Mammary epithelial cell (primary cell): ENCODE measurements at regions not wholly inside any gene's neighbourhood (a gene's known extent, or its start where the extent isn't known, plus 50 kb on each side); places are given as distances from the start of the nearest gene placed in this dataset.

Experiments used
- CTCF ChIP-seq, 2 donors: IDR thresholded peaks in 1 of 2; conservative IDR thresholded peaks in 1 of 2; 2 replicates each; pipeline ENCODE4 v1.5.1; 2011 to 2012; ENCODE audit warnings: inconsistent platforms in 2 of 2, low read length in 2 of 2, mild to moderate bottlenecking in 2 of 2, control low read depth in 1 of 2, low read depth in 1 of 2; ENCODE audit not compliant: insufficient read depth in 1 of 2; ENCODE audit errors: extremely low read depth in 1 of 2
- EZH2 ChIP-seq: IDR thresholded peaks from 2 replicates; pipeline ENCODE4 v1.6.1; 2012; ENCODE audit warnings: low read length, inconsistent platforms, borderline replicate concordance

DNA sequence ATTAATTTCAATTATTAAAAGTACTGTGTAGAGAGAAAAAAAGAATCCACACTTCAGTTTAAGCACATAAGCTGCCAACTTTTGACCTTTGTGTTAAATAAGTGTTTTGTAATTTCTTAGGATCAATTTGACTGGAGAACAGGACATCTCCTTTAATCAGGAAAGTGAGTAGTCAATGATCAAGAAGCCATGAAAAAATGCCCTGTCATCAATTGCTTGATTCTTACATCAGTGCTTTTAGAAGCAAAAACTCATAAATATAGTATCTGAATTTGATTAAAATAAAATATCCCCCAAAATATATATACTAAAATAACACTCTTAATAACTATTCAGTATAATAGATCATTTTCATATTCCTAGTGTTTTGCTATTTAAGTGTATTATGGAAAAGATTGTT is 409.0 kb downstream of the TAFA4 start:
- no peak for TF ChIP-seq CTCF (conservative IDR thresholded peaks at IDR 0.05 in 1 of 2, IDR thresholded peaks at IDR 0.05 in 1 of 2; ENCODE audit: extremely low read depth in 1 of 2, insufficient read depth in 1 of 2, low read depth in 1 of 2, low read length in 2 of 2)
- no peak for TF ChIP-seq EZH2
